ENCODE measurements at regions not wholly inside any gene's neighbourhood (a gene's known extent, or its start where the extent isn't known, plus 50 kb on each side); places are given as distances from the start of the nearest gene placed in this dataset.

- no peaks in the 10 kb centered on the region for H3K4me1 ChIP-seq
- DNase-seq (ENCODE audit: low spot score) = no peak
- H3K27ac ChIP-seq = no peak overlapping the region
- no peaks in the 10 kb centered on the region for H3K36me3 ChIP-seq
- no peak for TF ChIP-seq CTCF (IDR thresholded peaks at IDR 0.05)
- H3K9me3 ChIP-seq = no peaks in the 10 kb centered on the region
- H3K27me3 ChIP-seq = no peaks in the 10 kb centered on the region
- H3K4me3 ChIP-seq = no peak overlapping the region
Measured at GRCh38 chr11:70525466-70525865, 127.1 kb downstream of the CTTN start.

- DNase-seq (ENCODE audit: low spot score) = no peak
- H3K4me1 ChIP-seq = no peaks in the 10 kb centered on the region
- no peak for TF ChIP-seq CTCF (IDR thresholded peaks at IDR 0.05)
Measured at GRCh38 chr11:70526116-70527045, 128.1 kb downstream of the CTTN start.

GRCh38 chr11:70527046-70527395 is 128.7 kb downstream of the CTTN start:
- no peaks in the 10 kb centered on the region for H3K9me3 ChIP-seq
- no peaks in the 10 kb centered on the region for H3K4me1 ChIP-seq
- no peaks in the 10 kb centered on the region for H3K36me3 ChIP-seq
- H3K27me3 ChIP-seq = no peaks in the 10 kb centered on the region
- no peak for DNase-seq (ENCODE audit: low spot score)
- H3K27ac ChIP-seq = no peak overlapping the region
- no peak for TF ChIP-seq CTCF (IDR thresholded peaks at IDR 0.05)
- no peak overlapping the region for H3K4me3 ChIP-seq

More at GRCh38 chr11:70526116-70527045, 128.1 kb downstream of the CTTN start:
- no peaks in the 10 kb centered on the region for H3K36me3 ChIP-seq
- no peaks in the 10 kb centered on the region for H3K9me3 ChIP-seq
- no peaks in the 10 kb centered on the region for H3K27me3 ChIP-seq
- no peak overlapping the region for H3K4me3 ChIP-seq
- no peak overlapping the region for H3K27ac ChIP-seq

GRCh38 chr11:70527429-70528045 is 129.2 kb downstream of the CTTN start:
- no peak for TF ChIP-seq CTCF (IDR thresholded peaks at IDR 0.05)
- no peak for DNase-seq (ENCODE audit: low spot score)

GRCh38 chr11:70528046-70528793 is 129.9 kb downstream of the CTTN start:
- H3K4me3 ChIP-seq = no peak overlapping the region
- no peak for TF ChIP-seq CTCF (IDR thresholded peaks at IDR 0.05)
- no peaks in the 10 kb centered on the region for H3K9me3 ChIP-seq
- H3K27ac ChIP-seq = no peak overlapping the region
- no peak for DNase-seq (ENCODE audit: low spot score)
- H3K4me1 ChIP-seq = no peaks in the 10 kb centered on the region
- H3K27me3 ChIP-seq = no peaks in the 10 kb centered on the region
- H3K36me3 ChIP-seq = no peaks in the 10 kb centered on the region

More at GRCh38 chr11:70527429-70528045, 129.2 kb downstream of the CTTN start:
- H3K4me1 ChIP-seq = no peaks in the 10 kb centered on the region
- H3K4me3 ChIP-seq = no peak overlapping the region
- no peaks in the 10 kb centered on the region for H3K9me3 ChIP-seq
- no peak overlapping the region for H3K27ac ChIP-seq
- no peaks in the 10 kb centered on the region for H3K27me3 ChIP-seq
- no peaks in the 10 kb centered on the region for H3K36me3 ChIP-seq

Measured in right atrium auricular region (tissue), 2 donors.